GM19324 (cell line): ENCODE measurements at regions not wholly inside any gene's neighbourhood (a gene's known extent, or its start where the extent isn't known, plus 50 kb on each side); places are given as distances from the start of the nearest gene placed in this dataset.
"Not testable (repeated sequence)": the region's sequence is repeated elsewhere in the genome, so short reads cannot be mapped to it uniquely, and the experiment has no call there.

Experiments used
- ATAC-seq: cut with Tn5 transposase; IDR thresholded peaks from one replicate; pipeline ENCODE4 v1.9.1; 2021; ENCODE audit warnings: mild to moderate bottlenecking, moderate library complexity; ENCODE audit not compliant: unreplicated experiment, low FRiP score

DNA sequence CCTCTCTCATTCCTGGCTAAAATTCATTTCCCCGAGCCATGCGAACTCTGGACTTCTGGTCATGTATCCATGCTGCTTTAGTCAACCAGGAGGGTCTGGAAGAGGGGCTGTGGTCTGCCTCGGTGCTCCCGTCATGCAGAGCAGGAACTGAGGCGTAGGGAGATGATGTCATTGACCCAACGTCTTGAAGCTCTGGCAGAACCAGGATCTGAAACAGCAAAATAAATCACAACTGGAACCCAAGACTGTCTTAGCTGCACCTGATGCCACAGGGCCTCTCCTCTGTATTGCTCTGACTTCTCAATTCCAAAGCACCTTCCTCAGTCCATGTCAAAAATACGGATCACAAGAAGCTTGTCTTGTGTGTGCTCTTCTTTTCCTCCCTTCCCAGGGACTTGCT, 131.0 kb upstream of the LDB2 start:
- no peak for ATAC-seq

DNA sequence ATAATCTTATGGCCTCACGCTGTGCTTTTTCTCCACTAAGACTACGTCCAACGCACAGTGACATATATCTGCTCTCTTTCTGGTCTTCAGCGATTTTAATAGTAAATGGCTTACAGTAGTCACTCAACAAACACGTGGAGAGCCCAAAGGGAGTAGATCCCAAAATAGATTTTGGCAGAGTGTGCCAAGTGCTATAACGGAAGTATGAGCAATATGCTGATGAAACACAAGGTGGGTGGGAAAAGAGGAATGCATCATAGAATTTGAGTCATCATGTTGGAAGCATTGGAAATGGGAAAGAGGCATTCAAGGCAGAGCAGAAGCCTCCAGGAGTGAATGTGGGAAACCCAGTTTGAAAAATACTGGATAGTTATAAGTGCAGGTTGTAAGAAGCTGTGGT, 129.1 kb upstream of the LDB2 start:
- ATAC-seq = no peak

DNA sequence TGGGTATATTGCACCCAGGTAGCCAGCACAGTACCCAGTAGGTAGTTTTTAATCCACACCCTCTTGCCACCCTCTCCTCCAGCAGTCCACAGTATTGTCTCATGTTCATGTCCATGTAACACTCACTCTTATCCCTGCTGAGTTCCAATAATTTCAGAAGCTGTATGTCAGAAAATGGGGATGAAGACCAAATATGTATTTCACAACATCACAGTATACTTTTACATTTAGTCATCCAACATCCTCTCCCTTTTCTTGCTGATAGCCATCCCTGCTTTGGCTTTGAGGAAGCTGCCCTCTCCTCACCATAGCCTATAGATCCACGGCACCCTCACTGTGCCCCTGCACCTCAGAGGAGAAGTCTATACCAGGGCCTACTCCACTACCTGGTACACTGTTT, 126.0 kb upstream of the LDB2 start:
- ATAC-seq = no peak

DNA sequence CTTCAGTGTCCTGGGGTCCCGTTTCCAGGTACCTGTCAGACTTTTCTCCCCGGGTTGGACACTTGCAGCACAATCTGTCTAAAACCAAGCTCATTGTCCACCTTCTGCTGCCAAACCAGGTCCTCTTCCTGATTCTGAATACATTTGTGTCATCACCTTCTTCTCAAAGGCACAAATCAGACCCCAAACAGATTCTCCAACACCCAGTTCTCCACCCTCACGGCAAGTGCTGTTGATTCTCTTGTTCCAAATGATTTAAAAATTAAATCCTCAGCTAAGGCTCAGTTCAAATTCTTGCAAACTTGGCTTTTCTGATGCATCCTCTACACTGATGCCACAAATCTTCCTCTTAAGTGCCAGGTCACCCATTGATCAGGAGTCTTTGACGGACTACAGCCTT, 122.5 kb upstream of the LDB2 start:
- ATAC-seq = no peak

DNA sequence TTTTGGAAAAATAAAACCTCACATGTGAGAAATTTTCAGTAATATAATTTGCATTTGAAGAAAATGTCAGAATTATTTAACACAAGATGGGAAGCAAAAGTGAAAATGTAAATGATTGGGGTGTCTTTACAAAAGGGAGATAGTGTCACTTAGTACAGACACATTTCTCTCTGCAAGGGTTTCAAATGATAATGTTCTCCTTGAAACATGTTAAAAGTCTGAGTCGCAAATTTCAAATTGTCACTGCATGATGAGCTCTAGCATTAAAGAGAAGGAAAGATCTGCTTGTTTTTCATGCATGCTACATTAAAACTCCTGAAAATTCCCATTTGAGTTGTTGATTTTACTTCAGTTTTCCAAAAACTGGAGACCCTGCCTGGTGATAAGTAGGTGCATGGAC, 122.0 kb upstream of the LDB2 start:
- ATAC-seq = no peak

DNA sequence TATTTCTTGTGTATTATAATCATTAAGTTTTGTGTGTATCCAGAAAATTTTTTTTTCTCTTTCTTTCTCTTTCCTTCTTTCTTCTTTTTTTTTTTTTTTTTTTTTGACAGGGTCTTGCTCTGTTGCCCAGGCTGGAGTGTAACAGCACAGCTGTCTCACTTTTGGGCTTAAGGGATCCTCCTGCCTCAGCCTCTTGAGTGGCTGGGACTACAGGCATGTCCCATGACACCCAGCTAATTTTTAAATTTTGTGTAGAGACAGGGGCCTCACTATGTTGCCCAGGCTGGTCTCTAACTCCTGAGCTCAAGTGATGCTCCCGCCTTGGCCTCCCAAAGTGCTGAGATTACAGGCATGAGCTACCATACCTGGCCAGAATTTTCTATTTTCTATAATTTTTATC, 120.2 kb upstream of the LDB2 start:
- not testable (repeated sequence) for ATAC-seq

DNA sequence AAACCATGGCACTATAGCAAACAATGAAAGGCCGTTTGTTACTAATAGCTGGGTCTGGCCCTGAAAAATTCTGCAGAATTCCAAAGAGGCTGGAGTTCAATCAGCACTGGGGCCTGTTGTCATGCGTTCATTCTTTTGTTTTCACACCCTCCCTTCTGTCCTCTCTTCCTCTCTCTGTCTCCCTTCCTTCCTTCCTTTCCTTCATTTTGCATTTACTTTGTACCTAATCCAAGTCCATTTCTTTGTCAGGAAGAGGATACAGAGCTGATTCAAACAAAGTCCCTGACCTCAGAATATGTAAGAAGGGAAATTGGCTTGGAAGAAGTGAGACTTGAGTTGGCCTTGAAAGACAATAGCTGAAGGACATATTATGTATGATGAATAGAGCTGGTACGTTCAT, 119.6 kb upstream of the LDB2 start:
- ATAC-seq = no peak

DNA sequence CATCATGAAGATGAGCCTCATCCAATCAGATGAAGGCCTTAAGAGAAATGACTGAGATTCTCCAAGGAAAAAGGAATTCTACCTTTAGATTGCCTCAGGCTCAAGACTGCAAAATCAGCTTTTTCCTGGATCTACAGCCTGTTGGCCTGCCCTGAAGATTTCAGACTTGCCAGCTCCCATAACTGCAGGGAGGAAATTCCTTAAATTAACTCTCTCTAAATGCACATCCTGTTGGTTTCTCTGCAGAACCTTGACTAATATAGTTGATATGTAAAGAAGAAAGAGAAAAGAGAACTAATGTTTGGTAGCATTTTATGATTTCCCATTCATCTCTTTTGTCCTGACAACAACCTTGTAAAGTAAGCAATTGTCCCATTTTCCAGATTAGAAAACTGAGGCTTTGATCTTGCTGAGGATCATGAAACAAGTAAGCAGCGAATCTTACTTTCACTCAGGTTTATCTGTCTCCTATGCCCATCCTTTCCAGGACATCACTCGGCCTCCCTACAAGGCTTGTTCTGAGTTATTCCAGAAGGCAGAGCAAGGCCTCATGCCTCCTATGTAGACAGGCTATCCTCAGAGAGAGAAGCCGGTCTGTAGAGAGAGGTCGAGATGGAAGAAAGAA, 115.0 kb upstream of the LDB2 start:
- no peak for ATAC-seq

DNA sequence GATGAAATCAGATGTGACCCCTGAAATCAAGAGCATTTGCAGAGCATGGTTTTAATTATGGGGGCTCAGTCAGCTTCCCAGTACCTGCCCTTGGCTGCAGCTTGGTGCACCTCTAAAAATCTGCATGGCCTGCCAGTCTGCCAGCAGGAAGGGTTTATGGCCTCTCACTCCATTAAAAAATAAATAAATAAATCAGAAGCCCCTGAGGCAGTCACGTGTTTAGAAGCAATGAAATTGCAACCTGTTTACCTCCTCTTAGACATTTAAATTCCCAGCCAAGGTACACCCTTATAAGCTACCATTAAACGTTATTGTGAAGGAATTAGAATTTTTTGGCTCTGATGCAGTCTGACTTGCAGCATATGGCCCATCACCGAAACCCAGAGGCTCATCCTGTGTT, 114.0 kb upstream of the LDB2 start:
- no peak for ATAC-seq

DNA sequence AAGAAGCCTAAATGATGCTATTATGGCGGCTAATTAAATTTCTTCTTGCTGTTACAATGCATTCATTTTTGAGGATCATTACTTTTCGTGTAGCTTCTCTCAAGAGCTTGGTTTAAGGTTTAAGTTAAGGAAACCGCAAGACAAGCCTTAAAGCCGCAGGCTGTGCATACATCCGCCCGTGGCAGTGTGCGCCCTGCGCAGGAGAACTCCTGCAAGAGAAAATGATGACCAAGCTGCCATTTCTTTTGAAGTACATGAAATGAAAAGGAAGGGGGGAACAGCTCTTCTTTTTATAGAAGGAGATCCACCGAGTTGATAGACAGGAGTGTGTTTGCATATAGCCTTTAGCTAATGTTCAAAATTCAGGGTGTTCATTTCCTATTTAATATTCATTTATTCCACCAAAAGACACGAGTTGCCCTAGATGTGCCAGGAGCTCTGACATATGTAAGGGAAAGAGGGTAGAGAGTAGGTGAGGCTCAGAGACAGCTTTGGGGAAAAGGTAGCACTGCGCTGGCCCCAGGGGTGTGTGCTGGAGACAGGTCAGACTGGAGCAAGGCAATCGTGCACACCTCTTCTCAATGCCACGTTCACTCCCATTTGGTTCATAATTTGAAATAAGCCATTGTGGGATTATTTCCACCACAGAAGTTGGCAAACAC, 112.1 kb upstream of the LDB2 start:
- ATAC-seq = no peak

DNA sequence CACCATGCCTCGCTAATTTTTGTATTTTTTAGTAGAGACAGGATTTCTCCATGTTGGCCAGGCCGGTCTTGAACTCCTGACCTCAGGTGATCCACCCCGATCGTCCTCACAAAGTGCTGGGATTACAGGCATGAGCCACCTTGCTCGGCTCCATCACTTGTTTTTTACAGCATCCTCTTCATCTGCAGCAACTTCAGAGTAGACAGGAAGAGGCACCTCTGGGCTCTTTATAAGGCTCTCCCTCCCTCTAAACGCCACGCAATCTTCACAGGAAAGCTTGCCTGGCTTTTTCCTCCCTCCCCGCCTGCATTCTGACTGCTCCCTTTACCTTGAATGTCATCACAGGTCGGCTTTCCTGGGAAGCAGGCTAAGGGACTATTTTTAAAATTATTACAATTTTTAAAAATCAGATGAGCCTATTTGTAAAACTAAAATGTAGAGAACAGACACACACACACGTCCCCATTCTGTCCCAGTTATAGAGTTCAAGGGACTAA, 111.5 kb upstream of the LDB2 start:
- no peak for ATAC-seq

DNA sequence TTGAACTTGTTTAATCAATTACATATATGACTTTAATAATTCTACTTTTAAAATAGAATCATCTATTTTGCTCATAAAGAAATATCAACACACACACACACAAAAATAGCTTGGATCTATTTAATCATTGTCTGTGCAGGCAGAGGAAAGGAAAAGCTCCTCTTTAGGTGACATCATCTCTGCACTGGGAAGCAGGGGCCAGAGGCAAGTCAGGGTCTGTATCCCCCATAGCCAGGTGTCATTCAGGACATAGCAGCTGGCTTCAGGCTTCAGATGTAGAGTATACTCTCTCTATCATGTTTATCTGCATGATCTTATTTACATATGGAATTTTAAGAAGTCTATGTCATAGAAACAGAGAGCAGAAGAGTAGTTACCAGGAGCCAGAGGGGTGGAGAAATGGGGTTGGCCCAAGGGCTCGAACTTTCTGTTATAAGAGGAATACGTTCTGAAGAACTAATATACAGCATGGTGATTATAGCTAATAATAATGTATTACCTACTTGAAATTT, 110.4 kb upstream of the LDB2 start:
- no peak for ATAC-seq

DNA sequence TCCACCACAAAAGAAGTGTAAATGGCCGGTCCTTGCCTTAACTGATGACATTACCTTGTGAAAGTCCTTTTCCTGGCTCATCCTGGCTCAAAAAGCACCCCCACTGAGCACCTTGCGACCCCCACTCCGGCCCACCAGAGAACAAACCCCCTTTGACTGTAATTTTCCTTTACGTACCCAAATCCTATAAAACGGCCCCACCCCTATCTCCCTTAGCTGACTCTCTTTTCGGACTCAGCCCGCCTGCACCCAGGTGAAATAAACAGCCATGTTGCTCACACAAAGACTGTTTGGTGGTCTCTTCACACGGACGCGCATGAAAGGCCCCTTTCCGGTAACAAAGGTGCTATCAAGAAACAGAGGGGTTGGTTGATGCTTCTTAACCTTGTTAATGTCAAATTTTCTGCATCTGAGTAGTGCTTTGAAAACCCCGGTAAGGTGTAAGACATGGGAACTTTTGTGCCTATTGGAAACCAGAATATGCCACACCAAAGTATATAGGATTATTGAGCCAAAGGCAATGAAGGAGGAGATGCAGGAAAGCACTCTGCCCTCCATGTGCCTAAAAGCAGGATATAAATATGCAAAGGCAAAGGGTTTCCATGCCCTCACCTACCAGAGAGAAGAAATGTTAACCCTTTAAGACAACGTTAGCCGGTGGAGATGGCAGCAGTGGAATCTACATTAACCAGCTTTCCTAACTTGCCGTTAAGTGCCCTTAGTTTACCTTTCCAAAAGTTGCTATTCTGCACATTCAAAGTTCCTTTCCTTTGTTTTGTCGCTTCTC, 105.4 kb upstream of the LDB2 start:
- ATAC-seq = not testable (repeated sequence)

DNA sequence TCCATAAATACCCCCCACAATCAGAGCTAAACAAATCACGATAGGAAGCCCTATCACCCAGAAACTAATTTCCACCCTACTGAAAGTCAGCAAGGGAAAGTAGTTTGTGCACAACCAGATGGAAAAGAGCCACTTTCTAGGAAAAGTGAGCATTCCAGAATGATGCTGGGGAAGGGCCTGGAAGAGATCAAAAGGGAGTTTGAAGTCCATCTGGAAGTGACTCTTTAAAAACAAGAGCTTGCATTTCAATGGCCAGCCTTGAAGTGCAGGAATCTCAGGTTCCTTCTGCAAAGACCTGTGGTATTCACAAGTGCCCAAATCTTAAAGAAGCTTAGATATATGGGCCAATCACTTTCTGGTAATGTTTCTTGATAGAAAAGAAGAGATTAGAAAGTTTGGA, 97.0 kb upstream of the LDB2 start:
- ATAC-seq = no peak

DNA sequence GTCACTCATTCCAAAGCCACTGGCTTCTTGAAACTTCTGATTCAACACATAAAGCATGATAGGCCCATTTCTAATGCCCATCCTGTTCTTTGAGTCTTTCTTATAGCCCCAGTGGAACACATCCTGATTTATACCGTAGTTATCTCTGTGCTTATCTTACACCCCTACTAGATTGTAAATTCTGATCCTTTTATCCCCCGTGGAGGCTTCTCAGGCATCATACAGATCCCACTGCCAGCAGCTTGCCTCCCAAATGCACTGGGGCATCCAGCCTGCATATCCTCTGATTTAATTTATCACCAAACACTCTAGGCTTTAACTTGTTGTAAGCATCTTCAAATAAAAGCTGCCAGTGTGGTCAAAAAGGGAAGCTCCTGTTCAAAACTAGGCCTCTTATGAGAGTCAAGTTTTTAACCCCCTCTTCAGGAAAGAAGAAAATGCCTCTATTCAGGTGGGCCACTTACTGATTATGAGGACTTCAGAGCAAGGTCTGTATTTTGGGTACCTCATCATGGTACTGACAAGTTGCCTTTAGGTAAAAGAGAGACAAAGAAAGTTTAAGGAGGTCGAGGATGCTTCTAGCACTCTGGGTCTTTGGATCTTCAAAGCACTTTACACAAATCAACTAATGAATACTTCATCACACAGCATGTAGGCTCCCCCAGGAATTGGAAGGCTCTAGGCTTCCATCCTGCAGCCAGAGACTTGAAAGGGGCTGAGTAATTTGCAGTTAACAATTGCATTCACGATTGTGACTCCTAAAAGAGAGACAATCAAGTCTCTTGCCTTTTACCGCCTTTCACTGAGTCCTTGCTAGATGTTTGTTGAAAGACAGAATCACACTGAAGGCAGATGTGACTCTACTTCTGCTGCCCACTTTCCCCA, 95.8 kb upstream of the LDB2 start:
- ATAC-seq = no peak

DNA sequence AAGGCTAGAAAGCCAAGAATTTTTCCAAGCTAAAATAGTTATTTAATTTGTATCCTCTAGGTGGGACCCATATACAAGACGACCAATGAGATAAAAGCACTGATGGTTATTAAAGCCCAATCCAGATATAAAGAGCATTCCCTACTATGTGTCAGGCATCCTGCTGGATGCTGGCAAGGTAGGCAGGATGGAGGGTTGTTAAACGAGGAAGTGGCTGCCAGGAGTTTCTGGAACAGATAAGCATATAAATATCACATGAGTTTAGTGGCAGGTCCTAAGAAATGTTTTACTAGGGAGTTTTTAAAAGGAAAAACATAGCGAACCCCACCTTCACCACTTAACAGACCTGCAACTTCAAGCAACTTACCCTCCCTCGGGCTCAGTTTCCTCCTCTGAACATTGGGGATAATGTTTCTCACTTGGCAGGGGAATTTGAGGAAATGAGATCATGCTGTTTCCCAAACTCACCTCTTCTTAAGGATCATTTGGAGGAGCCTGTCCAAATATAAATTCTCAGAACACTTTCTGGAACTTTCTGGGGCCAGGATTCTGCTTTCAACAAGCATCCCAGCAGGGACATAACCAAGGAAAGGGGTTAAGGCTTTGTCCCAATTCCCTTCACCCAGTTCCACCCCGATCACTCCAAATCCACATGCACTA, 94.3 kb upstream of the LDB2 start:
- ATAC-seq = no peak

DNA sequence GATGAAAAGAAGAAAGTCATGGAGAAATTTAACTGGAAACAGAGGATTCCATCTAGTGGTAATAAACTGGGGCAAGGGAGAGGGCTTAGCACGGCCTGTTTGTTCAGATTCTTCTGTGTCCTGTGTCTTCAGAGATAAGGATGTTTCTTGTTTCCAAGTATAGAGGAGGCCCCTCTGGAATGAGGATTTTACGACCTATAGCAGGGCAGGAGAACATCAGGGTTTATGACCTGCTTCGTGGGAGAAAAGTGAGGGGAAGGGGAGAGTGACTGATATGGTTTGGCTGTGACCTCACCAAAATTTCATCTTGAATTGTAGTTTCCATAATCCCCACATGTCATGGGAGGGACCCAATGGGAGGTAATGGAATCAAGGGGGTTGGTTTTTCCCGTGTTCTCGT, 93.0 kb upstream of the LDB2 start:
- no peak for ATAC-seq

DNA sequence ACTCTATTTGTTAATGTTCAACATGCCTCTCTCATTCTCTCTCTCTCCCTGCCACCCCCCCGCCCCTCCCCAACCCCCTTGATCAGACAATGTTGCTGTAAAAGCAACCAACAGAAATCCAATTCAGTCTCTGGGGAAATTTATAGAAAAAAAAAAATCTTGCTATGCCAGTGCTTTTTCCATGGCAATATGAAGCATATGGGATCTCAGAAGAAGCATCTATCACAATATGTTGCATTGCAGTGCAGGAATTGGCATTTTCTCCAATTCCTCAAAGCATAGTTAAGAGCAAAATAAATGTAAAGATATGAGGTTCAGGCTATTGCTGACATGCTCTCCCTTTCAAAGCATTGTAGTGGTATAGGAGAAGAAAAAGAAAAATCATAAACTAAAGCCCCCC, 90.9 kb upstream of the LDB2 start:
- ATAC-seq = no peak

DNA sequence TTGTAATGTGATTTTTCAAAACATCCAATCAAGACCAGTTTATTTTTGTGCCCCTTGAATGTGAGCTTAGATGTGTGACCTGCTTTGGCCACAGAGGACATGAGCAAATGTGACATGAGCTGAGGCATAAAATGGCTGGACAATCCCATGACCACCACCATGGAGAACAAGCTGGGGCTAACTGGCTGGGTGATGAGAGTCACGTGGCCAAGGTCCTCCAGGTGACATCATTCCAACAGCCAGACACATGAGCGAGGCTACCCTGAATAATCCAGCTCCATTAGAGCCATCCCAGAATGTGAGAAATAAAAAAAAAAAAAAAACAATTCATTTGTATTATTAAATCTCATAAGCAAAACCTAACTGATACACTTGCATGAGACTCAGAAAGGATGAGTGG, 90.4 kb upstream of the LDB2 start:
- no peak for ATAC-seq

DNA sequence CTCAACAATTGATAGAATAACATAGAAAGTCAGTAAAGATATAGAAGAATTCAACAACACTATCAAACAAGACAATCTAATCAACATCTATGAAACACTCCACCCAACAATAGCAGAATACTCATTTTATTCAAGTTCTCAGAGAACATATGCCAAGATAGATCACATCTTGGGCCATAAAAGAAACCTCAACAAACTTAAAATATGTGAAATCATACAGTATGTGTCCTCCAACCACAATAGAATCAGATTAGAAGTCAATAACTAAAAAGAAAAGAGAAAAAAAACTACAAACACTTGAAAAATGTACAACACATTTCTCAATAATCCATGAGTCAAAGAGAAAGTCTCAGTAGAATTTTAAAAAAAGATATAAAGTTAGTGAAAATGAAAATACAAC, 78.6 kb upstream of the LDB2 start:
- no peak for ATAC-seq
